Thyroid gland (tissue), 4 donors: ENCODE measurements at regions not wholly inside any gene's neighbourhood (a gene's known extent, or its start where the extent isn't known, plus 50 kb on each side); places are given as distances from the start of the nearest gene placed in this dataset.

Source experiments
- POLR2A ChIP-seq, 2 donors: fragments of 450-650 bp; IDR thresholded peaks; one replicate each; pipeline ENCODE4 v1.6.1; 2017; ENCODE audit warnings: antibody characterized with exemption in 2 of 2, mild to moderate bottlenecking in 2 of 2, moderate library complexity in 1 of 2
- TF ChIP-seq, protein P1 (sequence below), 6 experiments: fragments of 200-600 bp in 3 of 6; fragments of 450-650 bp in 3 of 6; sonication (generic) in 3 of 6; IDR thresholded peaks; one replicate each; pipeline ENCODE4 v1.5.1; 2016 to 2019; ENCODE audit warnings: antibody characterized with exemption in 6 of 6, mild to moderate bottlenecking in 2 of 6, inconsistent platforms in 1 of 6, moderate library complexity in 1 of 6

DNA sequence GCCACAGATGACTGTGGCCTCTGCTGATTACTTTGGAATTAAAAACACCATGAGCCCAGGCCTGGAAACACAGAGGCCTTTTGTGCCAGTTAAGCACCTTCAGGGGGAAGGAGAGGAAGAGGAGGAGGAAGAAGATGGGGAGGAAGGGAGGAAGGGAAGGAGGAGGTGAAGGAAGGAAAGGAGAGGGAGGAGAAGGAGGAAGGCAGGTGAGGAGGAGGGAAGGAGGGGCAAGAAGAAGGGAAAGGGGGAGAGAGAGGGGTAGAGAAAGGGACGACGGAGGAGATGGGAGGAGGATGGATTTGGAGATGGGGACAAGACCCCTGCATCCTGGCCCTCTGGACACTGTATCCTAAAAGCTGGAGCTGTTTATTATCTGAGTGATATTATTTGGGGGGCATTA lies 231.0 kb downstream of the UQCRFS1 start:
- TF ChIP-seq, protein P1, sequence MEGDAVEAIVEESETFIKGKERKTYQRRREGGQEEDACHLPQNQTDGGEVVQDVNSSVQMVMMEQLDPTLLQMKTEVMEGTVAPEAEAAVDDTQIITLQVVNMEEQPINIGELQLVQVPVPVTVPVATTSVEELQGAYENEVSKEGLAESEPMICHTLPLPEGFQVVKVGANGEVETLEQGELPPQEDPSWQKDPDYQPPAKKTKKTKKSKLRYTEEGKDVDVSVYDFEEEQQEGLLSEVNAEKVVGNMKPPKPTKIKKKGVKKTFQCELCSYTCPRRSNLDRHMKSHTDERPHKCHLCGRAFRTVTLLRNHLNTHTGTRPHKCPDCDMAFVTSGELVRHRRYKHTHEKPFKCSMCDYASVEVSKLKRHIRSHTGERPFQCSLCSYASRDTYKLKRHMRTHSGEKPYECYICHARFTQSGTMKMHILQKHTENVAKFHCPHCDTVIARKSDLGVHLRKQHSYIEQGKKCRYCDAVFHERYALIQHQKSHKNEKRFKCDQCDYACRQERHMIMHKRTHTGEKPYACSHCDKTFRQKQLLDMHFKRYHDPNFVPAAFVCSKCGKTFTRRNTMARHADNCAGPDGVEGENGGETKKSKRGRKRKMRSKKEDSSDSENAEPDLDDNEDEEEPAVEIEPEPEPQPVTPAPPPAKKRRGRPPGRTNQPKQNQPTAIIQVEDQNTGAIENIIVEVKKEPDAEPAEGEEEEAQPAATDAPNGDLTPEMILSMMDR (IDR thresholded peaks at IDR 0.05) = no peak
- TF ChIP-seq POLR2A (IDR thresholded peaks at IDR 0.05) = no peak
